CD8-positive, alpha-beta memory T cell (primary cell): ENCODE measurements at regions not wholly inside any gene's neighbourhood (a gene's known extent, or its start where the extent isn't known, plus 50 kb on each side); places are given as distances from the start of the nearest gene placed in this dataset.
A peak's percentile ranks its signal among the peaks of the same experiment; 100 is the strongest.

Experiments
- CTCF ChIA-PET: fragments of 350-600 bp; sonication (Branson Sonifier 250); formaldehyde crosslinking; loops from one replicate; lab custom pipeline; 2021; ENCODE audit warnings: antibody characterized with exemption; lab: Charles Lee
- POLR2A ChIA-PET: fragments of 350-600 bp; sonication (Branson Sonifier 250); formaldehyde crosslinking; loops from one replicate; lab custom pipeline; 2021; ENCODE audit warnings: antibody characterized with exemption; lab: Charles Lee
- DNase-seq, 5 donors: peaks; one replicate each; pipeline versions ENCODE4 v3.0.0 to v3.0.0-alpha.2; 2020 to 2022; ENCODE audit warnings: mixed read lengths in 1 of 5
- H3K27ac ChIP-seq: one replicate; pipeline ENCODE4 v1.7.0; 2013; ENCODE audit warnings: low read depth, mild to moderate bottlenecking, low read length, moderate library complexity
- H3K27me3 ChIP-seq: 2 replicates; pipeline ENCODE4 v1.7.0; 2013; ENCODE audit warnings: low read length, mild to moderate bottlenecking; ENCODE audit not compliant: insufficient read depth, poor library complexity, severe bottlenecking
- H3K36me3 ChIP-seq: 2 replicates; pipeline ENCODE4 v1.7.0; 2013; ENCODE audit warnings: mild to moderate bottlenecking, low read length, moderate library complexity; ENCODE audit not compliant: insufficient read depth
- H3K4me1 ChIP-seq: 2 replicates; pipeline ENCODE4 v1.7.0; 2013; ENCODE audit warnings: mild to moderate bottlenecking, low read length, moderate library complexity; ENCODE audit not compliant: insufficient read depth
- H3K4me3 ChIP-seq: 2 replicates; pipeline ENCODE4 v1.7.0; 2013; ENCODE audit warnings: mild to moderate bottlenecking, low read length
- H3K9me3 ChIP-seq: 2 replicates; pipeline ENCODE4 v1.7.0; 2013; ENCODE audit warnings: mild to moderate bottlenecking, low read length
- H3K27ac Mint-ChIP-seq, 8 donors: one replicate each; pipeline ENCODE4 v1.8.0; 2020 to 2021; ENCODE audit warnings: mixed read lengths in 8 of 8, mild to moderate bottlenecking in 6 of 8, inconsistent platforms in 3 of 8, moderate library complexity in 3 of 8
- H3K27me3 Mint-ChIP-seq, 2 donors: one replicate each; pipeline ENCODE4 v1.8.0; 2020 to 2021; ENCODE audit warnings: mixed read lengths in 2 of 2, mild to moderate bottlenecking in 1 of 2, moderate library complexity in 1 of 2
- H3K36me3 Mint-ChIP-seq, 3 donors: one replicate each; pipeline ENCODE4 v1.8.0; 2020 to 2021; ENCODE audit warnings: mixed read lengths in 3 of 3, inconsistent platforms in 1 of 3, mild to moderate bottlenecking in 1 of 3
- H3K4me1 Mint-ChIP-seq, 3 donors: one replicate each; pipeline ENCODE4 v1.8.0; 2020 to 2021; ENCODE audit warnings: mixed read lengths in 3 of 3, inconsistent platforms in 1 of 3, mild to moderate bottlenecking in 1 of 3
- H3K4me3 Mint-ChIP-seq, 7 donors: one replicate each; pipeline ENCODE4 v1.8.0; 2020 to 2021; ENCODE audit warnings: mixed read lengths in 7 of 7, mild to moderate bottlenecking in 6 of 7, moderate library complexity in 4 of 7, inconsistent platforms in 2 of 7
- H3K9me3 Mint-ChIP-seq, 5 donors: one replicate each; pipeline ENCODE4 v1.8.0; 2020 to 2022; ENCODE audit warnings: mixed read lengths in 5 of 5, mild to moderate bottlenecking in 3 of 5, moderate library complexity in 2 of 5, inconsistent platforms in 1 of 5

DNA sequence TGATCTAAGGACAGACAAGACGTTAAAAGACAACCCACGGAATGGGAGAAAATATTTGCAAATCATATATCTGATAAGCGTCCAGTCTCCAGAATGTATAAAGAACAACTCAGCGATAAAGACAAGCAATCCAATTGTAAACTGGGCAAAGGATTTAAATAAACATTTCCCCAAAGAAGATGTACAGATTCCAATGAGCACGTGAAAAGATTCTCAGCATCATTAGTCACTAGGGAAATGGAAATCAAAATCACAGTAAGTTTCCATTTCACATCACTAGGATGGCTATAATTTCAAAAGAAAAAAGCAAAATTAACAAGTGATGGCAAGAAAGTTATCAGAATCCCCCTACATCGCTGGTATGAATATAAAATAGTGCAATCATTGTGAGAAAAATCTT lies 316.1 kb downstream of the SFMBT2 start:
- Histone ChIP-seq H3K9me3 (no peaks in the 10 kb centered on the region), H3K36me3 (no peaks in the 10 kb centered on the region), H3K27ac (no peak overlapping the region), H3K4me3 (no peak overlapping the region), H3K27me3 (no peaks in the 10 kb centered on the region), H3K4me1 (no peaks in the 10 kb centered on the region)
- H3K27ac Mint-ChIP-seq: peak overlapping the region in 1 of 8 donors; percentile 36
- no peaks in the 10 kb centered on the region for H3K27me3 Mint-ChIP-seq
- H3K4me3 Mint-ChIP-seq: no peak overlapping the region
- POLR2A ChIA-PET: no interaction called here
- no peak for DNase-seq
- no peaks in the 10 kb centered on the region for H3K9me3 Mint-ChIP-seq
- H3K36me3 Mint-ChIP-seq: peaks cover 0 to 3% (median 2%) of the 10 kb centered on the region in 3 donors
- CTCF ChIA-PET: no interaction called here
- peaks cover 9 to 10% (median 9%) of the 10 kb centered on the region in 3 donors for H3K4me1 Mint-ChIP-seq

DNA sequence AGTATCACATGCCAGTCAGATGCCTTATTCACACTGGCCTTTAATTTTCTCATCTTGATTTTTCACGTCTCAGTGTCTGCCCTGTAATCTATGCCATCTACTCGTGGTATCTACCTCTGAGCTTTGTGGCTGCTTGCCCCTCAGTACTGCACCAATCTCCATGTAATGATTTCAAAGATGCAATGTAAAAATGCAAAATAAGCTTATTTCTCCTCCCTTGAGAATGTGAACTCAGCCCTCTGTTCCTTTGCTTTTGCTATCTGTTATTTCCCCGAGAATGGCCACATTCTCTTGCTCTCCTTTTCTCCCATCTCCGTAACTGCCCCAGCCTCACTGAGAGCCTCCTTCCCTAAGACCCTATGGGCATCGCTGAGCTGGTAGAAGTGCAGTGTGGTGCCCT lies 317.5 kb downstream of the SFMBT2 start:
- Mint-ChIP-seq H3K27me3 (no peaks in the 10 kb centered on the region), H3K9me3 (no peaks in the 10 kb centered on the region), H3K36me3 (peaks cover 0 to 3% (median 0%) of the 10 kb centered on the region in 3 donors), H3K4me1 (peaks cover 9 to 10% (median 10%) of the 10 kb centered on the region in 3 donors), H3K27ac (no peak overlapping the region), H3K4me3 (no peak overlapping the region)
- ChIA-PET POLR2A (no interaction called here), CTCF (no interaction called here)
- no peak overlapping the region for H3K27ac ChIP-seq
- H3K9me3 ChIP-seq: no peaks in the 10 kb centered on the region
- H3K4me3 ChIP-seq: no peak overlapping the region
- no peaks in the 10 kb centered on the region for H3K4me1 ChIP-seq
- H3K27me3 ChIP-seq: no peaks in the 10 kb centered on the region
- no peak for DNase-seq
- H3K36me3 ChIP-seq: no peaks in the 10 kb centered on the region

DNA sequence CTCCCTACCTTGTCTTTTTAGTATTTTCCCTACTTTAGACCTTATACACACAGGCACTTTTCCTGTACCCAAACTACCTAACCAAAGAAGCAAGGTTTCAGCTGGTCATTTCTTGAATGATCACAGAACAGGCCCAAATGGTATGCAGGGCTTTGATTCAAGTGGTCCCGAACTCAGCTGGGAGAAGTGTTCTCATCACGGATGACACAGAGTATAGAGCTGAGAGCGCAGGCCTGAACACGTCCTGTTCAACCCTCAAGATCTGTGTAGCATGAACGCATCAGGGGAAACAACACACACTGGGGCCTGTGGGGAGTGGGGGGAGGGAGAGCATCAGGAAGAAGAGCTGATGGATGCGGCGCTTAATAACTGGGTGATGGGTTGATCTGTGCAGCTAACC lies 318.2 kb downstream of the SFMBT2 start:
- H3K9me3 ChIP-seq: no peaks in the 10 kb centered on the region
- H3K27me3 ChIP-seq: no peaks in the 10 kb centered on the region
- CTCF ChIA-PET: no interaction called here
- Mint-ChIP-seq H3K4me3 (no peak overlapping the region), H3K9me3 (no peaks in the 10 kb centered on the region), H3K27me3 (no peaks in the 10 kb centered on the region), H3K27ac (no peak overlapping the region), H3K36me3 (peaks cover 0 to 3% (median 0%) of the 10 kb centered on the region in 3 donors), H3K4me1 (peaks cover 9 to 10% (median 10%) of the 10 kb centered on the region in 3 donors)
- no peak overlapping the region for H3K4me3 ChIP-seq
- POLR2A ChIA-PET: interaction anchor here (0.6 kb wide), 1 partner anchor 301 kb away, joined by 3 read pairs; no protein-coding TSS in a partner anchor
- no peak overlapping the region for H3K27ac ChIP-seq
- no peaks in the 10 kb centered on the region for H3K4me1 ChIP-seq
- DNase-seq: no peak
- H3K36me3 ChIP-seq: no peaks in the 10 kb centered on the region

- no peaks in the 10 kb centered on the region for H3K27me3 ChIP-seq
- Mint-ChIP-seq H3K4me1 (peaks cover 9 to 10% (median 10%) of the 10 kb centered on the region in 3 donors), H3K4me3 (no peak overlapping the region), H3K36me3 (peaks cover 0 to 6% (median 0%) of the 10 kb centered on the region in 3 donors), H3K27me3 (no peaks in the 10 kb centered on the region), H3K27ac (peak overlapping the region in 1 of 8 donors; percentile 52), H3K9me3 (no peaks in the 10 kb centered on the region)
- ChIA-PET POLR2A (no interaction called here), CTCF (no interaction called here)
- no peaks in the 10 kb centered on the region for H3K9me3 ChIP-seq
- no peaks in the 10 kb centered on the region for H3K4me1 ChIP-seq
- no peaks in the 10 kb centered on the region for H3K36me3 ChIP-seq
- DNase-seq: no peak
- H3K27ac ChIP-seq: no peak overlapping the region
- H3K4me3 ChIP-seq: no peak overlapping the region
These were observed 320.3 kb downstream of the SFMBT2 start for GRCh38 chr10:7090529-7090928.

DNA sequence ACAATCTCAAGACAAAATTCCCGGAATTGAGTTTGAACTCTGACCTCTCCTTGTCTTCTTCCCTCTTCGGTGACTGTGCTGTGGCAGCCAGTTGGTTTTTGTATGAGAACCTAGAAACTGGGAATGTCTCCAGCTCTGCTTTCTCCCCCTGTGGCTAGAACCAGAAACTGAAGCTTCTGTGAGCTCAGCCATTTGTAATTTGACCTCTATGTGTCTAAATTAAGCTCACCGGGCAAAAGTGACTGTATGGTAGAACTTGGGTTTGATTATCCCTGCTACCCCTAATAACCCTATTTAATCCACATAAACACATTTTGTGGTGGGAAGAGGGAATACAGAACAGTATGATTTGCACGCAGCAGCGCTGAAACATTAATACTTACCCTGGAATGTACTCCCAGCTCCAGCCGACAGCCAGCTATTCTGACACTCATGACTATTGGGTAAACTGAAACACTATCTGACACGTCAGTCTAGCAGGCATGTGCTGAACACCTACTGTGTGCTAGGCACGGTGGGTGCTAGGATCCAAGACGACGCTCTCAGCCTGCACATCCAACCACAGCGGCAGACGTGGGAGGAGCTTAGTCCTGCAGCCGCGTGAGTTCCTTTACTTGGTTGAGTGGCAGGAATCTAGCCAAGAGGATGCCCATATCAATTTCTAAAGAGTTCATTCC lies 324.8 kb downstream of the SFMBT2 start:
- Mint-ChIP-seq H3K27me3 (peaks cover 0 to 5% of the 10 kb centered on the region in 2 donors), H3K9me3 (no peaks in the 10 kb centered on the region), H3K27ac (peak overlapping the region in 1 of 8 donors; percentile 31), H3K4me1 (peaks cover 9 to 10% (median 10%) of the 10 kb centered on the region in 3 donors), H3K4me3 (no peak overlapping the region), H3K36me3 (peaks cover 0 to 3% (median 0%) of the 10 kb centered on the region in 3 donors)
- no peak overlapping the region for H3K27ac ChIP-seq
- ChIA-PET CTCF (no interaction called here), POLR2A (no interaction called here)
- H3K4me3 ChIP-seq: no peak overlapping the region
- no peaks in the 10 kb centered on the region for H3K36me3 ChIP-seq
- no peaks in the 10 kb centered on the region for H3K9me3 ChIP-seq
- H3K4me1 ChIP-seq: no peaks in the 10 kb centered on the region
- no peaks in the 10 kb centered on the region for H3K27me3 ChIP-seq
- no peak for DNase-seq

DNA sequence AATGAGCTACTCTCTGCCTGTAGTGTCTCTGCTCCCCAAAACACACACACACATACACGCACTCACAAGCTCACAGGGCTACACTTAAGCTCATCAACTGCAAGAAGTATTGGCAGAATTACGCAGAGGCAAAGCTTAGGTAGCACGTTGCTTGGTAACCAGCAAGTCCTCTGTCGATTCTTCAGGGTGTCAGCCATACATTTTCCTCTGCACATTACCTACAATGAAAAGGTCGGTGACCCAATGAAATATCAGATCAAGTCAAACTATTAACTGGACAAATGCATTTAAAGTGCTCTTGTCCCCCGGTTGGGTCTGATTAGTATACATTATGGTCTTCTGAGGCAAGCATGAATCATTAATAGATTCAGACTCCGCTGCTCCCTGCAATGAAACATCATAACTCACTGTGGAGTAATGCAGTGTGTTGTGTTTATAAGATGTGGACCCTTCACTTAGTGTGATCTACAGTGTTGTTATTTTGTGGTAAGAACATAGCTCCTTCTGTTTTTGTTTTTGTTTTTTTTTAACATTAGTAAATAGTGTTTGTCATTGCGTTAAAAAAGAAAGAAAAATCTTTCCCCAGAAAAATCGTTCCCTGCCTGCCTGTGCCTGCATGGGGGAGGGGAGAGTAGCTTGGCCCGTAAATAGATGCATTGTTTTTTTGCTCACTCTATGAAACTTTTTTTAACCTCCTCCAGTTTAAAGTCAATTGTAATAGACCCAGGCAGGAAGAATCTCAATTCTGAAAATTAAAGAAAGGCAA lies 325.5 kb downstream of the SFMBT2 start:
- Mint-ChIP-seq H3K27ac (no peak overlapping the region), H3K9me3 (no peaks in the 10 kb centered on the region), H3K36me3 (peaks cover 0 to 3% (median 0%) of the 10 kb centered on the region in 3 donors), H3K4me1 (peaks cover 4 to 6% (median 5%) of the 10 kb centered on the region in 3 donors), H3K27me3 (peaks cover 0 to 5% of the 10 kb centered on the region in 2 donors), H3K4me3 (no peak overlapping the region)
- Histone ChIP-seq H3K27ac (no peak overlapping the region), H3K9me3 (no peaks in the 10 kb centered on the region), H3K36me3 (no peaks in the 10 kb centered on the region), H3K4me1 (no peaks in the 10 kb centered on the region), H3K4me3 (no peak overlapping the region), H3K27me3 (no peaks in the 10 kb centered on the region)
- CTCF ChIA-PET: no interaction called here
- POLR2A ChIA-PET: no interaction called here
- no peak for DNase-seq

- DNase-seq: no peak
- Mint-ChIP-seq H3K27me3 (peaks cover 0 to 5% of the 10 kb centered on the region in 2 donors), H3K4me1 (no peaks in the 10 kb centered on the region), H3K9me3 (no peaks in the 10 kb centered on the region), H3K36me3 (peaks cover 0 to 3% (median 0%) of the 10 kb centered on the region in 3 donors), H3K27ac (no peak overlapping the region), H3K4me3 (no peak overlapping the region)
- no peak overlapping the region for H3K4me3 ChIP-seq
- H3K27ac ChIP-seq: no peak overlapping the region
- no peaks in the 10 kb centered on the region for H3K9me3 ChIP-seq
- no peaks in the 10 kb centered on the region for H3K4me1 ChIP-seq
- no peaks in the 10 kb centered on the region for H3K27me3 ChIP-seq
- CTCF ChIA-PET: no interaction called here
- POLR2A ChIA-PET: no interaction called here
- no peaks in the 10 kb centered on the region for H3K36me3 ChIP-seq
These were observed 326.4 kb downstream of the SFMBT2 start for GRCh38 chr10:7084280-7085005.

GRCh38 chr10:7082967-7083366 lies 327.9 kb downstream of the SFMBT2 start:
- no peaks in the 10 kb centered on the region for H3K36me3 ChIP-seq
- no peak overlapping the region for H3K27ac ChIP-seq
- no peaks in the 10 kb centered on the region for H3K9me3 ChIP-seq
- Mint-ChIP-seq H3K9me3 (no peaks in the 10 kb centered on the region), H3K4me3 (no peak overlapping the region), H3K27me3 (peaks cover 0 to 5% of the 10 kb centered on the region in 2 donors), H3K4me1 (no peaks in the 10 kb centered on the region), H3K27ac (no peak overlapping the region), H3K36me3 (peaks cover 0 to 3% (median 0%) of the 10 kb centered on the region in 3 donors)
- no peak for DNase-seq
- no peaks in the 10 kb centered on the region for H3K4me1 ChIP-seq
- no peak overlapping the region for H3K4me3 ChIP-seq
- no peaks in the 10 kb centered on the region for H3K27me3 ChIP-seq
- ChIA-PET CTCF (no interaction called here), POLR2A (no interaction called here)
